PC-9 (cell line): ENCODE measurements at regions not wholly inside any gene's neighbourhood (a gene's known extent, or its start where the extent isn't known, plus 50 kb on each side); places are given as distances from the start of the nearest gene placed in this dataset.

ENCODE experiments used
- CTCF ChIP-seq: fragments of 200-600 bp; sonication (generic); conservative IDR thresholded peaks from 2 replicates; pipeline ENCODE4 v1.6.1; 2017; ENCODE audit warnings: mixed run types, antibody characterized with exemption, mild to moderate bottlenecking, moderate library complexity
- EZH2 ChIP-seq: fragments of 200-600 bp; sonication (generic); IDR thresholded peaks from 2 replicates; pipeline ENCODE4 v1.8.0; 2017; ENCODE audit warnings: antibody characterized with exemption, low read depth

DNA sequence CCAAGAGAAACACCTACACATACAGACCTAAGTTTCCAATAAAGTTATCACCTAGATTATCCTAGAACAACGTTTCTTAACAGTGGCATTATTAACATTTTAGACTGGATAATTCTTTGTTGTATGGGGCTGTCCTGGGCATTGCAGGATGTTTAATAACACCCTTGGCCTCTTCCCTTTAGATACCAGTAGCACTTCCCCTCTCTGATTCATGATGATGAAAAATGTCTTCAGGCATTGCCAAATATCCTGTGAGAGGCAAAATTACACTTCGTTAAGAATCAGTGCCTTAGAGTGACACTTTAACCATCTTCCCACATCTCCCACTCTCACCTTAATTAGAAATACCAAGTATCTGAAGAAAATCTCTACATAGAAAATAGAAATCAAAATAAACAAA, 352.6 kb downstream of the CGGBP1 start:
- no peak for TF ChIP-seq CTCF
- TF ChIP-seq EZH2, result no peak
